ENCODE measurements at regions not wholly inside any gene's neighbourhood (a gene's known extent, or its start where the extent isn't known, plus 50 kb on each side); places are given as distances from the start of the nearest gene placed in this dataset.

GRCh38 chr14:95979339-95980042, 59.7 kb upstream of the C14orf132 start:
- peak; percentile 64 for TF ChIP-seq CTCF (IDR thresholded peaks at IDR 0.05; ENCODE audit: low read depth, low read length)

GRCh38 chr14:95980402-95980801, 58.8 kb upstream of the C14orf132 start:
- DNase-seq, result no peak
- Histone ChIP-seq H3K36me3 (no peaks in the 10 kb centered on the region), H3K27ac (no peak overlapping the region), H3K9me3 (ENCODE audit: severe bottlenecking) (no peaks in the 10 kb centered on the region), H3K27me3 (ENCODE audit: insufficient read depth, low read depth, severe bottlenecking) (no peaks in the 10 kb centered on the region), H3K4me3 (ENCODE audit: low read depth, low read length) (no peak overlapping the region)
- TF ChIP-seq CTCF (IDR thresholded peaks at IDR 0.05; ENCODE audit: low read depth, low read length), result no peak

More at GRCh38 chr14:95979339-95980042, 59.7 kb upstream of the C14orf132 start:
- H3K4me3 ChIP-seq (ENCODE audit: low read depth, low read length), result no peak overlapping the region
- H3K27ac ChIP-seq, result no peak overlapping the region
- no peaks in the 10 kb centered on the region for H3K27me3 ChIP-seq (ENCODE audit: insufficient read depth, low read depth, severe bottlenecking)
- H3K36me3 ChIP-seq, result no peaks in the 10 kb centered on the region
- no peaks in the 10 kb centered on the region for H3K9me3 ChIP-seq (ENCODE audit: severe bottlenecking)
- DNase-seq, result peak; percentile 36

GRCh38 chr14:95981965-95982364, 57.2 kb upstream of the C14orf132 start:
- TF ChIP-seq CTCF (IDR thresholded peaks at IDR 0.05; ENCODE audit: low read depth, low read length), result no peak
- Histone ChIP-seq H3K27ac (no peak overlapping the region), H3K27me3 (ENCODE audit: insufficient read depth, low read depth, severe bottlenecking) (no peaks in the 10 kb centered on the region), H3K36me3 (no peaks in the 10 kb centered on the region), H3K9me3 (ENCODE audit: severe bottlenecking) (no peaks in the 10 kb centered on the region), H3K4me3 (ENCODE audit: low read depth, low read length) (no peak overlapping the region)
- no peak for DNase-seq

- no peaks in the 10 kb centered on the region for H3K36me3 ChIP-seq
- TF ChIP-seq CTCF (IDR thresholded peaks at IDR 0.05; ENCODE audit: low read depth, low read length), result no peak
- H3K27me3 ChIP-seq (ENCODE audit: insufficient read depth, low read depth, severe bottlenecking), result no peaks in the 10 kb centered on the region
- peaks cover 2% of the 10 kb centered on the region for H3K9me3 ChIP-seq (ENCODE audit: severe bottlenecking)
- no peak overlapping the region for H3K27ac ChIP-seq
- H3K4me3 ChIP-seq (ENCODE audit: low read depth, low read length), result no peak overlapping the region
- no peak for DNase-seq
These were observed 55.0 kb upstream of the C14orf132 start for GRCh38 chr14:95984206-95984605.

Measured in WERI-Rb-1 (cell line).